Hepatocyte (in vitro differentiated cells): ENCODE measurements at regions not wholly inside any gene's neighbourhood (a gene's known extent, or its start where the extent isn't known, plus 50 kb on each side); places are given as distances from the start of the nearest gene placed in this dataset.

Experiments used
- DNase-seq: peaks from one replicate; pipeline ENCODE4 v3.0.0-alpha.2; 2016; ENCODE audit warnings: low spot score
- H2AFZ ChIP-seq: fragments of 200-600 bp; sonication (generic); 2 replicates; pipeline ENCODE4 v1.6.0; 2016; ENCODE audit warnings: antibody characterized with exemption, mild to moderate bottlenecking
- H3K27ac ChIP-seq: fragments of 200-600 bp; sonication (generic); 2 replicates; pipeline ENCODE4 v1.5.1; 2016; ENCODE audit warnings: mild to moderate bottlenecking
- H3K27me3 ChIP-seq: fragments of 200-600 bp; sonication (generic); 2 replicates; pipeline ENCODE4 v1.6.1; 2016
- H3K36me3 ChIP-seq: fragments of 200-600 bp; sonication (generic); replicated peaks from 2 replicates; pipeline ENCODE4 v1.5.1; 2016; ENCODE audit warnings: low read depth; ENCODE audit not compliant: insufficient read depth
- H3K4me1 ChIP-seq: fragments of 200-600 bp; sonication (generic); 2 replicates; pipeline ENCODE4 v1.5.1; 2016; ENCODE audit warnings: mild to moderate bottlenecking, moderate library complexity; ENCODE audit not compliant: insufficient read depth
- H3K4me2 ChIP-seq: fragments of 200-600 bp; sonication (generic); 2 replicates; pipeline ENCODE4 v1.6.0; 2016
- H3K4me3 ChIP-seq: fragments of 200-600 bp; sonication (generic); 2 replicates; pipeline ENCODE4 v1.5.1; 2016; ENCODE audit warnings: mild to moderate bottlenecking
- H3K79me2 ChIP-seq: fragments of 200-600 bp; sonication (generic); 2 replicates; pipeline ENCODE4 v1.6.0; 2017; ENCODE audit warnings: mild to moderate bottlenecking
- H3K9me2 ChIP-seq: fragments of 200-600 bp; sonication (generic); replicated peaks from 2 replicates; pipeline ENCODE4 v1.6.0; 2017; ENCODE audit warnings: mild to moderate bottlenecking; ENCODE audit not compliant: insufficient read depth
- H3K9me3 ChIP-seq: fragments of 200-600 bp; sonication (generic); 2 replicates; pipeline ENCODE4 v1.5.1; 2016; ENCODE audit warnings: low read depth, mild to moderate bottlenecking
- H4K20me1 ChIP-seq: fragments of 200-600 bp; sonication (generic); 2 replicates; pipeline ENCODE4 v1.6.0; 2016; ENCODE audit warnings: mild to moderate bottlenecking; ENCODE audit not compliant: insufficient read depth, poor library complexity, severe bottlenecking
- CTCF ChIP-seq: fragments of 200-600 bp; sonication (generic); IDR thresholded peaks from 2 replicates; pipeline ENCODE4 v1.5.1; 2016; ENCODE audit warnings: antibody characterized with exemption, mild to moderate bottlenecking; ENCODE audit not compliant: poor library complexity
- EZH2 ChIP-seq: fragments of 200-600 bp; sonication (generic); IDR thresholded peaks from 2 replicates; pipeline ENCODE4 v1.6.1; 2016; ENCODE audit warnings: antibody characterized with exemption, mild to moderate bottlenecking, borderline replicate concordance
- EZH2phosphoT487 ChIP-seq: fragments of 200-600 bp; sonication (generic); IDR thresholded peaks from one replicate; pipeline ENCODE4 v1.6.1; 2018; ENCODE audit warnings: antibody characterized with exemption, mild to moderate bottlenecking, low read depth, moderate library complexity; ENCODE audit not compliant: unreplicated experiment, severe bottlenecking
- WGBS: methylation state at CpG from one replicate; pipeline ENCODE4 v1.1.6; 2016; ENCODE audit warnings: low lambda C conversion rate; ENCODE audit errors: missing lambda C conversion rate; 5-methylcytosine and 5-hydroxymethylcytosine counted together

- Histone ChIP-seq H3K4me3 (no peak overlapping the region), H3K4me1 (no peaks in the 10 kb centered on the region), H3K36me3 (no peaks in the 10 kb centered on the region), H3K27ac (no peak overlapping the region), H3K9me3 (no peaks in the 10 kb centered on the region), H2AFZ (no peak overlapping the region), H3K27me3 (no peaks in the 10 kb centered on the region), H3K9me2 (no peaks in the 10 kb centered on the region), H3K4me2 (no peak overlapping the region), H4K20me1 (no peaks in the 10 kb centered on the region), H3K79me2 (no peaks in the 10 kb centered on the region)
- TF ChIP-seq CTCF (no peak), EZH2 (no peak), EZH2phosphoT487 (no peak)
- no peak for DNase-seq
- 99% methylated on average over 12 of the region's 12 CpGs for WGBS
Measured at GRCh38 chr2:15770606-15771005, 169.7 kb upstream of the MYCN start.

GRCh38 chr2:15771124-15771523, 169.2 kb upstream of the MYCN start:
- Histone ChIP-seq H3K36me3 (no peaks in the 10 kb centered on the region), H3K27me3 (no peaks in the 10 kb centered on the region), H2AFZ (no peak overlapping the region), H3K9me3 (no peaks in the 10 kb centered on the region), H3K4me2 (no peak overlapping the region), H3K79me2 (no peaks in the 10 kb centered on the region), H3K4me1 (no peaks in the 10 kb centered on the region), H3K4me3 (no peak overlapping the region), H4K20me1 (no peaks in the 10 kb centered on the region), H3K9me2 (no peaks in the 10 kb centered on the region), H3K27ac (no peak overlapping the region)
- WGBS: 93% methylated on average over 7 of the region's 7 CpGs
- TF ChIP-seq EZH2phosphoT487 (no peak), CTCF (no peak), EZH2 (no peak)
- DNase-seq: no peak

GRCh38 chr2:15772086-15772595, 168.2 kb upstream of the MYCN start:
- Histone ChIP-seq H3K36me3 (no peaks in the 10 kb centered on the region), H4K20me1 (no peaks in the 10 kb centered on the region), H3K9me2 (no peaks in the 10 kb centered on the region), H2AFZ (no peak overlapping the region), H3K27me3 (no peaks in the 10 kb centered on the region), H3K9me3 (no peaks in the 10 kb centered on the region), H3K4me3 (no peak overlapping the region), H3K79me2 (no peaks in the 10 kb centered on the region), H3K4me2 (no peak overlapping the region), H3K27ac (no peak overlapping the region), H3K4me1 (no peaks in the 10 kb centered on the region)
- DNase-seq: no peak
- TF ChIP-seq EZH2phosphoT487 (no peak), CTCF (no peak), EZH2 (no peak)
- WGBS: 89% methylated on average over 10 of the region's 10 CpGs

GRCh38 chr2:15772681-15773080, 167.7 kb upstream of the MYCN start:
- H4K20me1 ChIP-seq: no peaks in the 10 kb centered on the region
- H2AFZ ChIP-seq: no peak overlapping the region
- H3K4me2 ChIP-seq: no peak overlapping the region
- DNase-seq: no peak
- no peak overlapping the region for H3K27ac ChIP-seq
- no peaks in the 10 kb centered on the region for H3K36me3 ChIP-seq
- no peaks in the 10 kb centered on the region for H3K4me1 ChIP-seq
- TF ChIP-seq EZH2 (no peak), CTCF (no peak), EZH2phosphoT487 (no peak)
- H3K9me3 ChIP-seq: no peaks in the 10 kb centered on the region
- no peak overlapping the region for H3K4me3 ChIP-seq
- H3K27me3 ChIP-seq: no peaks in the 10 kb centered on the region
- no peaks in the 10 kb centered on the region for H3K9me2 ChIP-seq
- H3K79me2 ChIP-seq: no peaks in the 10 kb centered on the region
- 79% methylated on average over 5 of the region's 5 CpGs for WGBS
